Spleen (tissue), 7 donors: ENCODE measurements at regions not wholly inside any gene's neighbourhood (a gene's known extent, or its start where the extent isn't known, plus 50 kb on each side); places are given as distances from the start of the nearest gene placed in this dataset.

Experiments
- POLR2AphosphoS5 ChIP-seq, 3 donors: sonication (generic); formaldehyde crosslinking; IDR thresholded peaks; one replicate each; pipeline ENCODE4 v1.5.1; 2017; ENCODE audit warnings: antibody characterized with exemption in 3 of 3
- TF ChIP-seq, protein P1 (sequence below), 11 experiments: fragments of 200-600 bp in 7 of 11; fragments of 450-650 bp in 4 of 11; sonication (generic) in 4 of 11; IDR thresholded peaks in 8 of 11; conservative IDR thresholded peaks in 3 of 11; 1 replicate in 7 of 11; 2 replicates in 4 of 11; pipeline versions ENCODE4 v1.4.0 to v1.8.0; 2016 to 2021; ENCODE audit warnings: antibody characterized with exemption in 11 of 11, inconsistent platforms in 4 of 11, mild to moderate bottlenecking in 1 of 11
- donor health status: DM: no; HTN: no; CAD: no; lungs with moderate emphysema.
- donor health status: DM: no; HTN: no; CAD: no.
- donor health status: DM: no; HTN: no; CAD: no.

DNA sequence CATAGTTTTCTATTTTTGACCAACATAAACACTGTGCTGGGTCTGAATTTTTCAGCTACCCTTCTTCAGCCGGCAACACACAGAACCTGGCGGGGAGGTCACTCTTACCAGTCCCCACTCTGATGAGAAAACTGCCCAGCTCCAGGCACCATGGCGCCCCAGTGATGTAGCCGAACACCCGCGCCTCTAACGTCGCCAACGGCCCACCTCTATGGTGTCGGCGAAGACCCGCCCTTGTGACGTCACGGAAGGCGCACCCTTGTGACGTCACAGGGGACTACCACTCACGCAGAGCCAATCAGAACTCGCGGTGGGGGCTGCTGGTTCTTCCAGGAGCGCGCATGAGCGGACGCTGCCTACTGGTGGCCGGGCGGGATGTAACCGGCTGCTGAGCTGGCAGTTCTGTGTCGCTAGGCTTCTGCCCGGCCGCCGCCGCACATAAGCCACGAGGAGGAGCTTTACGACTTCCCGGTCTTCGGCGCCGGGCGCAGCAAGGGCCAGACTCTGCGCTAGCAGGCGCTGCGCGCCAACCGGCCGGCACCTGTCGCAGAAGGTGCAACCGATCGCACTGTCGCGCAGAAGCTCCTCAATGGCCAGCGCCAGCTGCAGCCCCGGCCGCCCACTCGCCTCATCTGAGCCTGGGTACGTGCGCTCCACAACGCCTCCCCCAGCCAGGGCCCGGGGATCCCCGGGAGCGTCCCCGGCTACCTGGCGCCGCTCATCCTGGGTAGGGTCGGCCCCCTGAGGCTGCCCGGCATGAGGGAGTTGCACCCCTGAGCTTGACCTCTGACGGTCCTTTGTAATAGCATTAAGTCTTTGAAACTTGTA, 92.2 kb upstream of the OR4F16 start:
- TF ChIP-seq, protein P1, sequence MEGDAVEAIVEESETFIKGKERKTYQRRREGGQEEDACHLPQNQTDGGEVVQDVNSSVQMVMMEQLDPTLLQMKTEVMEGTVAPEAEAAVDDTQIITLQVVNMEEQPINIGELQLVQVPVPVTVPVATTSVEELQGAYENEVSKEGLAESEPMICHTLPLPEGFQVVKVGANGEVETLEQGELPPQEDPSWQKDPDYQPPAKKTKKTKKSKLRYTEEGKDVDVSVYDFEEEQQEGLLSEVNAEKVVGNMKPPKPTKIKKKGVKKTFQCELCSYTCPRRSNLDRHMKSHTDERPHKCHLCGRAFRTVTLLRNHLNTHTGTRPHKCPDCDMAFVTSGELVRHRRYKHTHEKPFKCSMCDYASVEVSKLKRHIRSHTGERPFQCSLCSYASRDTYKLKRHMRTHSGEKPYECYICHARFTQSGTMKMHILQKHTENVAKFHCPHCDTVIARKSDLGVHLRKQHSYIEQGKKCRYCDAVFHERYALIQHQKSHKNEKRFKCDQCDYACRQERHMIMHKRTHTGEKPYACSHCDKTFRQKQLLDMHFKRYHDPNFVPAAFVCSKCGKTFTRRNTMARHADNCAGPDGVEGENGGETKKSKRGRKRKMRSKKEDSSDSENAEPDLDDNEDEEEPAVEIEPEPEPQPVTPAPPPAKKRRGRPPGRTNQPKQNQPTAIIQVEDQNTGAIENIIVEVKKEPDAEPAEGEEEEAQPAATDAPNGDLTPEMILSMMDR (IDR thresholded peaks at IDR 0.05 in 8 of 11, conservative IDR thresholded peaks at IDR 0.05 in 3 of 11): peak; percentile 34 to 74 (median 61)
- peak; percentile 98 to 99 (median 98) for TF ChIP-seq POLR2AphosphoS5 (IDR thresholded peaks at IDR 0.05)
